Fibroblast of lung (primary cell): ENCODE measurements at regions not wholly inside any gene's neighbourhood (a gene's known extent, or its start where the extent isn't known, plus 50 kb on each side); places are given as distances from the start of the nearest gene placed in this dataset.

ENCODE experiments used
- DNase-seq, 2 donors: peaks; one replicate each; pipeline versions ENCODE4 v3.0.0 to v3.0.0-alpha.2; 2010; ENCODE audit warnings: low read depth in 2 of 2
- H2AFZ ChIP-seq: 2 replicates; pipeline ENCODE4 v1.5.1; 2012; ENCODE audit warnings: low read length, control low read depth, inconsistent platforms
- H3K27ac ChIP-seq: 2 replicates; pipeline ENCODE4 v1.5.1; 2011; ENCODE audit warnings: low read length, control low read depth; ENCODE audit not compliant: insufficient read depth
- H3K27me3 ChIP-seq: 2 replicates; pipeline ENCODE4 v1.5.1; 2011; ENCODE audit warnings: mild to moderate bottlenecking, low read length; ENCODE audit not compliant: control insufficient read depth, insufficient read depth
- H3K36me3 ChIP-seq: 2 replicates; pipeline ENCODE4 v1.5.1; 2011; ENCODE audit warnings: low read length; ENCODE audit not compliant: control insufficient read depth, insufficient read depth
- H3K4me1 ChIP-seq: 2 replicates; pipeline ENCODE4 v1.5.1; 2011; ENCODE audit warnings: low read length; ENCODE audit not compliant: control insufficient read depth, insufficient read depth; ENCODE audit errors: extremely low read depth
- H3K4me2 ChIP-seq: 2 replicates; pipeline ENCODE4 v1.5.1; 2011; ENCODE audit warnings: low read length, control low read depth; ENCODE audit not compliant: insufficient read depth; ENCODE audit errors: extremely low read depth
- H3K4me3 ChIP-seq, 4 experiments: fragments of 200-600 bp in 1 of 4; sonication (generic) in 1 of 4; replicated peaks in 1 of 4; 2 replicates each; pipeline ENCODE4 v1.5.1; 2011 to 2016; ENCODE audit warnings: low read length in 4 of 4, low read depth in 3 of 4, mild to moderate bottlenecking in 3 of 4, control low read depth in 2 of 4, inconsistent platforms in 1 of 4, mixed read lengths in 1 of 4; ENCODE audit not compliant: insufficient read depth in 1 of 4; ENCODE audit errors: control extremely low read depth in 1 of 4
- H3K79me2 ChIP-seq: 2 replicates; pipeline ENCODE4 v1.5.1; 2012; ENCODE audit warnings: mild to moderate bottlenecking, low read length, inconsistent platforms; ENCODE audit not compliant: control insufficient read depth, insufficient read depth
- H3K9ac ChIP-seq: 2 replicates; pipeline ENCODE4 v1.5.1; 2011; ENCODE audit warnings: mild to moderate bottlenecking, low read length, control low read depth; ENCODE audit not compliant: insufficient read depth
- H3K9me3 ChIP-seq: 2 replicates; pipeline ENCODE4 v1.5.1; 2012; ENCODE audit warnings: low read depth, low read length; ENCODE audit not compliant: control insufficient read depth, insufficient read depth
- H4K20me1 ChIP-seq: 2 replicates; pipeline ENCODE4 v1.5.1; 2011; ENCODE audit warnings: low read length; ENCODE audit not compliant: control insufficient read depth, insufficient read depth; ENCODE audit errors: extremely low read depth
- EZH2 ChIP-seq: IDR thresholded peaks from 2 replicates; pipeline ENCODE4 v1.5.1; 2012; ENCODE audit warnings: low read length, control low read depth, mild to moderate bottlenecking; ENCODE audit errors: missing control alignments
- TF ChIP-seq, protein P1 (sequence below), 2 donors: IDR thresholded peaks in 1 of 2; conservative IDR thresholded peaks in 1 of 2; 1 replicate in 1 of 2; 2 replicates in 1 of 2; pipeline ENCODE4 v1.5.1; 2011 to 2012; ENCODE audit warnings: low read length in 2 of 2, control low read depth in 1 of 2, inconsistent platforms in 1 of 2, low read depth in 1 of 2, mild to moderate bottlenecking in 1 of 2

GRCh38 chr14:71236487-71236886 is 329.2 kb downstream of the PCNX1 start:
- Histone ChIP-seq H3K4me1 (no peaks in the 10 kb centered on the region), H3K9ac (no peak overlapping the region), H3K4me2 (no peak overlapping the region), H3K4me3 (no peak overlapping the region), H3K27me3 (no peaks in the 10 kb centered on the region), H3K27ac (no peak overlapping the region), H4K20me1 (no peaks in the 10 kb centered on the region), H3K9me3 (no peaks in the 10 kb centered on the region), H3K36me3 (no peaks in the 10 kb centered on the region), H2AFZ (no peak overlapping the region), H3K79me2 (no peaks in the 10 kb centered on the region)
- TF ChIP-seq, protein P1, sequence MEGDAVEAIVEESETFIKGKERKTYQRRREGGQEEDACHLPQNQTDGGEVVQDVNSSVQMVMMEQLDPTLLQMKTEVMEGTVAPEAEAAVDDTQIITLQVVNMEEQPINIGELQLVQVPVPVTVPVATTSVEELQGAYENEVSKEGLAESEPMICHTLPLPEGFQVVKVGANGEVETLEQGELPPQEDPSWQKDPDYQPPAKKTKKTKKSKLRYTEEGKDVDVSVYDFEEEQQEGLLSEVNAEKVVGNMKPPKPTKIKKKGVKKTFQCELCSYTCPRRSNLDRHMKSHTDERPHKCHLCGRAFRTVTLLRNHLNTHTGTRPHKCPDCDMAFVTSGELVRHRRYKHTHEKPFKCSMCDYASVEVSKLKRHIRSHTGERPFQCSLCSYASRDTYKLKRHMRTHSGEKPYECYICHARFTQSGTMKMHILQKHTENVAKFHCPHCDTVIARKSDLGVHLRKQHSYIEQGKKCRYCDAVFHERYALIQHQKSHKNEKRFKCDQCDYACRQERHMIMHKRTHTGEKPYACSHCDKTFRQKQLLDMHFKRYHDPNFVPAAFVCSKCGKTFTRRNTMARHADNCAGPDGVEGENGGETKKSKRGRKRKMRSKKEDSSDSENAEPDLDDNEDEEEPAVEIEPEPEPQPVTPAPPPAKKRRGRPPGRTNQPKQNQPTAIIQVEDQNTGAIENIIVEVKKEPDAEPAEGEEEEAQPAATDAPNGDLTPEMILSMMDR (conservative IDR thresholded peaks at IDR 0.05 in 1 of 2, IDR thresholded peaks at IDR 0.05 in 1 of 2; ENCODE audit: low read depth in 1 of 2, low read length in 2 of 2): no peak
- no peak for TF ChIP-seq EZH2
- DNase-seq: no peak

DNA sequence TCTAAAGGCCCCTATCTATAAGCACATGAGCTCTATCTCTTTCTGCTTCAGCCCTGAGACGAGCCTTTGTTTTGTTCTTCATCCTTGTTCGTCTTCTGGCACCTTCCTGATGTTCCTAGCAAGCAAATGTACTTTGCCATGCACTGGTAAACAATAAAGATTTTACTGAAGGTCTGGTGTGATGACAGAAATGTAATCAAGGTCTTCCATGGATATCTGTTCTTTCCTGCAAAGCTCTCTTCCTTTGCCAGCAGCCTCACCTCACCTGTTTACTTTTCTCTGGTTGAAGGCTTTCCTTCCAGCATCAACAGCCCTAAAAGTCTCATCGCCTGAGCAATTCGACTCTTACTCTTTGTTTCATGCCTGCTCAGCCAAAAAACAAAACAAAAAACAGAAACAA is 330.3 kb downstream of the PCNX1 start:
- Histone ChIP-seq H3K4me1 (no peaks in the 10 kb centered on the region), H3K9me3 (no peaks in the 10 kb centered on the region), H4K20me1 (no peaks in the 10 kb centered on the region), H3K79me2 (no peaks in the 10 kb centered on the region), H3K27me3 (no peaks in the 10 kb centered on the region), H3K4me2 (no peak overlapping the region), H2AFZ (no peak overlapping the region), H3K36me3 (no peaks in the 10 kb centered on the region), H3K4me3 (no peak overlapping the region), H3K9ac (no peak overlapping the region), H3K27ac (no peak overlapping the region)
- TF ChIP-seq EZH2: no peak
- TF ChIP-seq, protein P1 (conservative IDR thresholded peaks at IDR 0.05 in 1 of 2, IDR thresholded peaks at IDR 0.05 in 1 of 2; ENCODE audit: low read depth in 1 of 2, low read length in 2 of 2): no peak
- DNase-seq: no peak

GRCh38 chr14:71238835-71239234 is 331.6 kb downstream of the PCNX1 start:
- Histone ChIP-seq H3K27me3 (no peaks in the 10 kb centered on the region), H3K4me3 (no peak overlapping the region), H3K4me2 (no peak overlapping the region), H2AFZ (no peak overlapping the region), H3K27ac (no peak overlapping the region), H3K36me3 (no peaks in the 10 kb centered on the region), H3K4me1 (no peaks in the 10 kb centered on the region), H3K79me2 (no peaks in the 10 kb centered on the region), H3K9me3 (no peaks in the 10 kb centered on the region), H3K9ac (no peak overlapping the region), H4K20me1 (no peaks in the 10 kb centered on the region)
- no peak for TF ChIP-seq EZH2
- TF ChIP-seq, protein P1 (conservative IDR thresholded peaks at IDR 0.05 in 1 of 2, IDR thresholded peaks at IDR 0.05 in 1 of 2; ENCODE audit: low read depth in 1 of 2, low read length in 2 of 2): no peak
- DNase-seq: no peak
